ENCODE measurements at regions not wholly inside any gene's neighbourhood (a gene's known extent, or its start where the extent isn't known, plus 50 kb on each side); places are given as distances from the start of the nearest gene placed in this dataset.

DNA sequence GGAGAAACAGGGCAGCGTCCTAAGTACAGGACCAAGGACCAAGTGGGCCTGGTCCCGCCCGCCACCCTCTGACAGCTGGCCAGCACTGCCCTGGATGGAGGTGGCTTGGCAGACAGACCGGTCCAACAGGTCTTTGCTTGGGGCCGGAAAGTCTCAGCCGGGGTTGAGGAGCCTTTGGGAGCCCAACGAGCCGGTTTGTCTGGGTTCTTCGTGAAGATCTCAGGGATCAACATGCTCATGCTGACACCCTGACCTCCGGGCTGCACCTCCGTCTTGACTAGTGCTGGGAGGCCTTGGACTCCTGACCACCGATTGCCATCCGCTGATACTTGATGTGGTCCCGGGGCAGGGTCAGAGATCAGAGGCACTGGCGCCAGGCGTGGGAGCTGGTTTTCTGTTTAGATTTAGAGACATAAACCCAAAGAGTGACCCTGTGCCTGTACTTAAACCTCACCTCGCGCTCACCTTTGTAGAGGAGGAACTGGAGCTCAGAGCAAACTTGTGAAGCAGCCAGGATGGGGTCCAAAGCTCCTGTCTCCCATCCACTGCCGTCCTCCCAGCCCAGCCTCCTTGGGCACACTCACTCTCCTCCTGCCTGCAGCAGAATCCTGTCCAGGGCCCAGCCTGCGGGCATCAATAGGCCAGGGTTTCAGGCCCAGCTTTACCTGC lies 92.1 kb upstream of the GSE1 start:
- ChIA-PET CTCF (interaction anchor here (0.6 kb wide), 1 partner anchor 50 kb away, joined by 4 read pairs; no protein-coding TSS in a partner anchor), POLR2A (no interaction called here)
- no peaks in the 10 kb centered on the region for H3K36me3 Mint-ChIP-seq (ENCODE audit: low read depth)
- DNase-seq (no peak), ATAC-seq (no peak)
- H3K4me3 Mint-ChIP-seq = no peak overlapping the region
- H3K27me3 Mint-ChIP-seq = no peaks in the 10 kb centered on the region
- no peaks in the 10 kb centered on the region for H3K4me1 Mint-ChIP-seq
- no peak overlapping the region for H3K27ac Mint-ChIP-seq
- intact Hi-C loops (cut with DNase I, micrococcal nuclease) = loop anchor here in 1 of 2 experiments (10.0 kb wide), 1 partner anchor 56 kb away; no protein-coding TSS in a partner anchor
- H3K9me3 Mint-ChIP-seq (ENCODE audit: low read depth) = no peaks in the 10 kb centered on the region

DNA sequence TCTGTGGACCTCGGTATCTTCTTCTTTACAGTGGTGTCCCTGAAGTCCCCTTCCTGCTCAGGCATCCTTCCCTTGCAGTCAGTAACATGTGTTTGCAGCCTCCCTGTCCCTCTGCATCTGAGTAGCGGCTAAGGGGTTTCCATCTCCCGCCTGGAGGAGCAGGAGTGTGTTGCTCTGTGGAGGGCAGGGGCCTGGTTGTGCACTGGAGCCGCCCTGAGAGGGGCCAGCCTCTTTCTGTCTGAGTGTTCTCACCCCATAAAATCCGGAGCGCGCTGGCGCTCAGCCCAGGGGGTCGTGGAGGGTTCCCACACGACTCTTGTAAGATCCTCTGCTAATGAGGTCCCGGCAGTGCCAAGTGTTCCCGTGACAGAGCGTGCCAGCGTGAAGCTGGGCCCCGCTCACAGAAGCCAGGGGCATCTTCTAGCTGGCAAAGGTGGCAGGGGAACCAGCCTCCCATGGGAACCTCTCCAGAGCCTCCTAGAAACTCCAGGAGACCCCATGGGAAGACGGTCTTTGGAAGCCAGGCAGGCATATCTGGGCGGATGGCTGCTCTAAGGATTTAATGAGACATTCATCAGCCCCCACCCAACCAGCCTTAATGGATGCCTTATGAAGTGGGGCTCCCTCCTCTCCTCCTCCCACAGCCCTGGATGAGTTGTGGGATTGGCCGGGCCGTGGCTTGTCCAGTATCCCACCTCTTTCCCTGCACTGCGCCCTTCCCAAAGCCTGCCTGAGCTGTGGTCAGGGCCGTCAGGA lies 91.4 kb upstream of the GSE1 start:
- Mint-ChIP-seq H3K4me1 (no peaks in the 10 kb centered on the region), H3K9me3 (ENCODE audit: low read depth) (no peaks in the 10 kb centered on the region), H3K27ac (no peak overlapping the region), H3K36me3 (ENCODE audit: low read depth) (no peaks in the 10 kb centered on the region), H3K27me3 (no peaks in the 10 kb centered on the region), H3K4me3 (no peak overlapping the region)
- no peak for DNase-seq
- CTCF ChIA-PET = interaction anchor here (0.6 kb wide), 1 partner anchor 50 kb away, joined by 4 read pairs; no protein-coding TSS in a partner anchor
- intact Hi-C loops (cut with DNase I, micrococcal nuclease) = loop anchor here in 1 of 2 experiments (10.0 kb wide), 1 partner anchor 57 kb away; no protein-coding TSS in a partner anchor
- ATAC-seq = no peak
- POLR2A ChIA-PET = no interaction called here

DNA sequence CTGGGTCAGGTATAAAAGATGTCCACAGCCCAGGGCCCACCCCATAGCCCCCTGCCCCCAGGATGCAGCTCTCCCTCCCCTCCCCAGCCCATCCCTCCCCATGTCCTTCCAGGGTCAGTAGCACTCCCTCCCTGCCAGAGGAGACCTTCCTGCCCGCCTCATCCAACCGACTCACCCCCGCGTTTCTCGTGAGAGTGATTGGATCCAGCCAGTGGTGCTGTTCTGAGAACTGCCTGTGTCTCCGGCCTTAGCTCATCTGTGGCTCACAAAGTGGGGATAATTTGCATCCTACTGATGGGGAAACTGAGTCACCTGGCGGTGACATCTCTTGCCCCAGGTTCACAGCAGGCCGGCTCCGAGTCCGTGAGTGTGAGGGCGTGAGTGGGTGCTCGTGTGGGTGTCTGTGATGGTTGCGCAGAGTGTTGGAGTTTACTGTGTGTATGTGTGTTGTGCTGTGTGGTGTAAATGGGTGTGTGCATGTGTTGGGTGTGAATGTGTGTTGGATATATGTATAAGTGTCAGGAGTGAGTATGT lies 90.7 kb upstream of the GSE1 start:
- intact Hi-C loops (cut with DNase I, micrococcal nuclease) = loop anchor here in 1 of 2 experiments (10.0 kb wide), 1 partner anchor 58 kb away; no protein-coding TSS in a partner anchor
- POLR2A ChIA-PET = no interaction called here
- CTCF ChIA-PET = no interaction called here
- no peak overlapping the region for H3K27ac Mint-ChIP-seq
- no peaks in the 10 kb centered on the region for H3K27me3 Mint-ChIP-seq
- DNase-seq (no peak), ATAC-seq (no peak)
- H3K4me3 Mint-ChIP-seq = no peak overlapping the region
- H3K4me1 Mint-ChIP-seq = no peaks in the 10 kb centered on the region
- no peaks in the 10 kb centered on the region for H3K36me3 Mint-ChIP-seq (ENCODE audit: low read depth)
- H3K9me3 Mint-ChIP-seq (ENCODE audit: low read depth) = no peaks in the 10 kb centered on the region

DNA sequence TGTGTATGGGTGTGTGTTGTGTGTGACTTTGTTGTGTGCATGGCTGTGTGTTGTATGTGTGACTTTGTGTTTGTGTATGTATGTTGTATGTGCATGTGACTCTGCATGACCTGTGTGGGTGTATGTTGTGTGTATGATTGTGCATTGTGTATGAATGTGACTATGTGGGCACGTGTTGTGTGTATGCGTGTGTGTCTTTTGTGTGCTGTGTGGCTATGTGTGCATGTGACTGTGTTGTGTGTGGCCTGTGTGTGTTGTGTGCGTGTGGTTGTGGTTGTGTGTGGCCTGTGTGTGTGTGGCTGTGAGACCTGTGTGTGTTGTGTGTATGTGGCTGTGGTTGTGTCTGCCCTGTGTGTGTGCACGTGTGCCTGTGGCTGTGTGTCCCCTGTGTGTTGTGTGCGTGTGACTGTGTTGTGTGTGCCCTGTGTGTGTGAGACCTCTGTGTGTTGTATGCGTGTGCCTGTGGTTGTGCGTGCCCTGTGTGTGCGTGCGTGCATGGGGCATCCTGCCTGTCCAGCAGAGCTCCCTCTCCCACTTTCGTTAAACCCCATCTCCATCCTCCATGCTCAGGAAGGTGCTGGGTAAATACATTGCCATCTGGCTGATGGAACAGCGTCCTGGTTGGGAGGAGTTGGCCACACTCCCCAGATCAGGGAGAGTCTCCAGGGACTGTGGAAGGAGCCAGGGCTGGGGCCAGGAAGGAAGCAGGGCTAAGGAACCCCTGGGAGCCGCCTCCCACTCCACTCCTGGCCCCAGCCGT lies 90.1 kb upstream of the GSE1 start:
- Mint-ChIP-seq H3K4me3 (no peak overlapping the region), H3K36me3 (ENCODE audit: low read depth) (no peaks in the 10 kb centered on the region), H3K27ac (no peak overlapping the region), H3K4me1 (no peaks in the 10 kb centered on the region), H3K9me3 (ENCODE audit: low read depth) (no peaks in the 10 kb centered on the region), H3K27me3 (no peaks in the 10 kb centered on the region)
- ATAC-seq (no peak), DNase-seq (no peak)
- intact Hi-C loops (cut with DNase I, micrococcal nuclease) = loop anchor here in 1 of 2 experiments (10.0 kb wide), 1 partner anchor 58 kb away; no protein-coding TSS in a partner anchor
- ChIA-PET CTCF (interaction anchor here (0.6 to 0.7 kb wide), 2 partner anchors 96 to 656 kb away, joined by 3 to 4 read pairs; no protein-coding TSS in a partner anchor), POLR2A (no interaction called here)

DNA sequence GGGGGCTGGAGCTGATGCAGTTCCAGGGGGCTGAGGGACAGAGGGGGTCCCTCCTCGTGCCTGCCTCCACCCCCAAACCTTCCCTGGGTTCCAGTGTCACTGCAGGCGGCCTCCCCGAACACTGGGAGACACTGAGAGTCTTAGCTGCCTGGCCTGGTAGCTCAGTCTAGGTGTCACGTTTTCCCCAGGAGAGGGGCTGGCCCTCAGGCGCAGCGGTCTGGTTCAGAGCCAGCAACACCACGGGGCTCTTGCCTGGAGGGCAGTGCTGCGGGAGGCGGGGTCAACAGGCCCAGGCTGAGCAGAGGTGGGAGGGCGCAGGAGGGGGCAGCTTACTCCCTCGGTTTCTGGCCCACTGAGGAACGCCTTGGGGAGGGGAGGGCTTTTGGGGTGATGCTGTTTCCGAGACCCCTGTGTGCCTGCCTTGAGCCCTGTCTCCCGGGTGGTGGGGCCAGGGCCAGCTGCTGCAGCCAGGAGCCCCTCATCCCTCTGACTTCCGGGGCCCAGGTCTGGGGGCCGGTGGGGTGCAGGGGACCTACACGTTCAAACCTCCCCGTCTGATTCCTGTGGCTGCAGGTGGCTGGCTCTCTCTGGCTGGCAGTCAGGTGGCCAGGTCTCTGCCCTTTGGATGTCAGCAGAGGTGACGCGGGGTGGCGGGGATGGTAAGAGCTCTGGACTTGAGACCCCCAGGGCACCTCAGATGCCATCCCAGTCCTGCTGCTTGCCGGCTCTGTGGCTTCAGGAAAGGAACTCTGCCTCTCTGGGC lies 89.3 kb upstream of the GSE1 start:
- ChIA-PET POLR2A (no interaction called here), CTCF (interaction anchor here (0.6 to 0.7 kb wide), 2 partner anchors 97 to 655 kb away, joined by 3 to 4 read pairs; no protein-coding TSS in a partner anchor)
- no peaks in the 10 kb centered on the region for H3K27me3 Mint-ChIP-seq
- no peak for DNase-seq
- H3K36me3 Mint-ChIP-seq (ENCODE audit: low read depth) = no peaks in the 10 kb centered on the region
- no peak overlapping the region for H3K27ac Mint-ChIP-seq
- H3K4me1 Mint-ChIP-seq = no peaks in the 10 kb centered on the region
- H3K4me3 Mint-ChIP-seq = no peak overlapping the region
- ATAC-seq = no peak
- intact Hi-C loops (cut with DNase I, micrococcal nuclease) = loop anchor here in 1 of 2 experiments (10.0 kb wide), 1 partner anchor 59 kb away; no protein-coding TSS in a partner anchor
- H3K9me3 Mint-ChIP-seq (ENCODE audit: low read depth) = no peaks in the 10 kb centered on the region

DNA sequence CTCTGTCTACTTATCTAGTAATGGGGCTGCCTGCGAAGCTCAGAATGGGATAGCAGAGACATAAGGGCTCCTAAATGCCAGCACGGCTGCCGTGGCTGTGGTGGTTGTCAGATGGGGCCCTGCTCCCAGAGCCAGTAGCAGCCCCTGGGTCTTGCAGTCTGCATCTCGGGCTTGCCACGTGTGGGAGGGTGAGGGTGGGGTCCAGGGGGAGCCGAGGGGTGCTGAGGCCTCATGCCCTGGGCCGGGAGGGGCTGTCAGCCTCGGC lies 88.8 kb upstream of the GSE1 start:
- no peaks in the 10 kb centered on the region for H3K9me3 Mint-ChIP-seq (ENCODE audit: low read depth)
- H3K27me3 Mint-ChIP-seq = no peaks in the 10 kb centered on the region
- no peaks in the 10 kb centered on the region for H3K4me1 Mint-ChIP-seq
- CTCF ChIA-PET = no interaction called here
- POLR2A ChIA-PET = no interaction called here
- no peaks in the 10 kb centered on the region for H3K36me3 Mint-ChIP-seq (ENCODE audit: low read depth)
- DNase-seq = no peak
- no peak for ATAC-seq
- no peak overlapping the region for H3K4me3 Mint-ChIP-seq
- intact Hi-C loops (cut with DNase I, micrococcal nuclease) = loop anchor here in 1 of 2 experiments (10.0 kb wide), 1 partner anchor 59 kb away; no protein-coding TSS in a partner anchor
- H3K27ac Mint-ChIP-seq = no peak overlapping the region

DNA sequence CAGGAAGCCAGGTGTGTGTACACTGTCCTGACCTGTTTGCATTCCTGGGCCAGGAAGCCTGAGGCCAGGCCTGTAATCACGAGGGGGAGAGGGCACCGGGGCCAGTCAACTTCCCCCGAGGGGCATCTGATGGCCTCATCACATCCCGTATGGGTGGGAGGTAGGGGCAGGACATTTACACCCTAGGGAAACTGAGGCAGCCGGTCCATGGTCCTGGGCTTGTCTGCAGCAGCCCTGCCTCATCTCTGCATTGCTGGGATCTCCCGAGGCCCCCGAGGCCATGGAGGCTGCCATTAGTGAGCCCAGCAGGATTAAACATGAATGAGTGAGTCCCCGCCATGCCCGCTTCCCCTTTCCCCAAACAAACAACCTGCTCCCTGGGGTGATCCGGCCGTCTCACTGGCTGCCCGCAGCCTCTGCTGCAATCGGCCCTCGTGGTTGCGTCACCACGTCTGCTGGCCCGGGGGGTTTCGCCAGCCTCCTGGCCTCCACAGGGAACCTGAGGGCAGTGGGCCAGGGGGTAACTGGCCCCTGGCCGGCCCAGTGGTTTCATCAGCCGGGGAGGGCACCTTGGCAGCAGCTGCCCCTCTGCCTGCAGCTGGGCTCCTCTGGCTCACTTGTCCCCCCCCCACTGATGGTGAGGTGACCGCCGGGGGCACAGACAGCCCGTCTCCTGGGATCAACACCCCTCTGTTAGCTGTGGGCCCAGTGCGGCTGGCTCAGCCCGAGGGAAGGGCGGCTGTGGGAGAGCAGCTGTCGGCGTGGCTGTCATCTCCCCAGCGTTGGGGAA lies 88.3 kb upstream of the GSE1 start:
- intact Hi-C loops (cut with DNase I, micrococcal nuclease) = loop anchor here in 1 of 2 experiments (10.0 kb wide), 1 partner anchor 60 kb away; no protein-coding TSS in a partner anchor
- ChIA-PET POLR2A (no interaction called here), CTCF (no interaction called here)
- Mint-ChIP-seq H3K4me3 (no peak overlapping the region), H3K27ac (no peak overlapping the region), H3K9me3 (ENCODE audit: low read depth) (no peaks in the 10 kb centered on the region), H3K27me3 (no peaks in the 10 kb centered on the region), H3K36me3 (ENCODE audit: low read depth) (no peaks in the 10 kb centered on the region), H3K4me1 (no peaks in the 10 kb centered on the region)
- DNase-seq (no peak), ATAC-seq (no peak)

DNA sequence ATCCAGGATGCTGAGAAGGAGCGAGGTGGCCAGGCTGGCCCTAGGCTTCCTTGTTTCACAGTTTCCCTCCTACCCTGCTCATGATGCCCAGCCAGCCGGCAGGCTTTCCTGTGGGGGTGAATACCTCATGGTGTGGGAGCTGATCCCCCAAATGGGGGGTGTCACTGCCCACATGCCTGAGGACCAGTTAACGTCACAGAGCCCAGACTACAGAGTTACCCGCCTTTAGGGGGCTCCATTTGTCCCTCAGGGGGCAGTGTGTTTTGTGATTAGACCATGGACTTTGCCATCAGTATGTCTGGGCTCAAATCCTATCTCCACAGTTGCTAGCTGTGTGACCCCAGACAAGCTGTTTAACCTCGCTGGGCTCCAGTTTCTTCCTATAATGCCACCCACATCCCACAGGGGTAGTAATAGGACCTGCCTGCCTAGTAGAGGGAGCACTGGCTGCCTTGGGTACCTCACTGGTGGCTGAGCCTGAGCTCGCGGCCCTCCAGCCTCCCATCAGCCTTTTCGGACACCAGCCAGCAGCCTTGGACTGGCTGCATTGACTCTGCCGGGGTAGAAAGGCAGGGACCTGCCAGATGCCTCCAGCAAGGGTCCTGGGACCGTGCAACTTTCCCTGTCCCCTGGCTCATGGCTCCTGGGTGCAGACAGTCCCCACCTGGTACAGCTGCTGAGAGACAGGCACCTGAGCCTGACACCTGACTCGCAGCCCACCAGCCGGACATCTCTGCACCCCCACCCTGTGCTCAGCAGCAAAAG lies 87.5 kb upstream of the GSE1 start:
- ChIA-PET CTCF (no interaction called here), POLR2A (no interaction called here)
- Mint-ChIP-seq H3K27ac (no peak overlapping the region), H3K4me3 (no peak overlapping the region), H3K4me1 (no peaks in the 10 kb centered on the region), H3K27me3 (no peaks in the 10 kb centered on the region), H3K9me3 (ENCODE audit: low read depth) (no peaks in the 10 kb centered on the region), H3K36me3 (ENCODE audit: low read depth) (no peaks in the 10 kb centered on the region)
- intact Hi-C loops (cut with DNase I, micrococcal nuclease) = loop anchor here in 1 of 2 experiments (10.0 kb wide), 1 partner anchor 61 kb away; no protein-coding TSS in a partner anchor
- DNase-seq (no peak), ATAC-seq (no peak)

DNA sequence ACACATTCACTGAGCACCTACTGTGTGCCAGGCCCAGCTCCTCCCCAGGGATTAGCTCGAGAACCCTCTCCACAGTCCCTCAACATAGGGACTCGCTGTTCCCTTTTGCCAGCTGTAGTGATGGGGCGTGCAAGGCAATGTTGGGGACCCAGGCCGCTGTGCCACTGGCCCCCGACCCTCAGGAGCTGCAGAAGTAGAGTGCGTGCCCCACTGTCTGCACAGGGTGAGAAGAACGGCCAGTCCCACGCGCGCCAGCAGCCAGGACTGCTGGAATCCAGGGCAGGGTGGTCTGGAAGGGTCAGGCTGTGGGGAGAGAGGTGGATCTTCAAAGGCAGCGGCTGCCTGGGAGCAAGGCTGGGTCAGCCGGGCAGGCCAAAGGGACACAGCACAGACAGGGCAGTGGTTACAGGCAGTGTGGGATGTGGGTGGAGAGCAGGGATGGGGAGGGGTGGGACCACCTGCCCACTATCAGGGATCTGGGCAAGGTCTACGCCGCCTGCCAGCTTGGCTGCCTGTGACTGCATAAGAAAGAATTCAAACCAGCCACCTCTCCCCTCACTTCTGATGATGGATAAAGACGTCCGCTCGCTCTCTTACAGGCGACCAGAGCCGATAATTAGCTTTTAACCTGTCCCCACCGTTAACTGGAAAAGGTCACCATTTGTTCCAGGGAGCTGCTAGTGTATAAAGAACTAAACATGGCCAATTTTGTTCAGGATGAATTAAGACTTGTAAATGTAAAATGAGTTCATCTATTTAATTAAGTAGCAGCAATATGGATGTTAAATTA lies 86.7 kb upstream of the GSE1 start:
- H3K4me1 Mint-ChIP-seq = no peaks in the 10 kb centered on the region
- H3K27me3 Mint-ChIP-seq = no peaks in the 10 kb centered on the region
- ATAC-seq (no peak), DNase-seq (no peak)
- CTCF ChIA-PET = interaction anchor here (0.6 kb wide), 1 partner anchor 81 kb away, joined by 3 read pairs; no protein-coding TSS in a partner anchor
- no peak overlapping the region for H3K27ac Mint-ChIP-seq
- H3K4me3 Mint-ChIP-seq = no peak overlapping the region
- POLR2A ChIA-PET = no interaction called here
- H3K9me3 Mint-ChIP-seq (ENCODE audit: low read depth) = no peaks in the 10 kb centered on the region
- intact Hi-C loops (cut with DNase I, micrococcal nuclease) = loop anchor here in 1 of 2 experiments (10.0 kb wide), 1 partner anchor 62 kb away; no protein-coding TSS in a partner anchor
- no peaks in the 10 kb centered on the region for H3K36me3 Mint-ChIP-seq (ENCODE audit: low read depth)
